Cardiac fibroblast (primary cell): ENCODE measurements at regions not wholly inside any gene's neighbourhood (a gene's known extent, or its start where the extent isn't known, plus 50 kb on each side); places are given as distances from the start of the nearest gene placed in this dataset.

Experiments used
- DNase-seq, 2 donors: peaks; one replicate each; pipeline versions ENCODE4 v3.0.0 to v3.0.0-alpha.2; 2010; ENCODE audit warnings: low read depth in 2 of 2
- H3K4me3 ChIP-seq, 2 donors: replicated peaks in 1 of 2; 1 replicate in 1 of 2; 2 replicates in 1 of 2; pipeline ENCODE4 v1.5.1; 2011; ENCODE audit warnings: low read depth in 2 of 2, low read length in 2 of 2, mild to moderate bottlenecking in 2 of 2, moderate library complexity in 1 of 2
- TF ChIP-seq, protein P1 (sequence below): IDR thresholded peaks from one replicate; pipeline ENCODE4 v1.5.1; 2011; ENCODE audit warnings: low read depth, mild to moderate bottlenecking, low read length, inconsistent platforms

- no peak overlapping the region for H3K4me3 ChIP-seq
- no peak for DNase-seq
- TF ChIP-seq, protein P1, sequence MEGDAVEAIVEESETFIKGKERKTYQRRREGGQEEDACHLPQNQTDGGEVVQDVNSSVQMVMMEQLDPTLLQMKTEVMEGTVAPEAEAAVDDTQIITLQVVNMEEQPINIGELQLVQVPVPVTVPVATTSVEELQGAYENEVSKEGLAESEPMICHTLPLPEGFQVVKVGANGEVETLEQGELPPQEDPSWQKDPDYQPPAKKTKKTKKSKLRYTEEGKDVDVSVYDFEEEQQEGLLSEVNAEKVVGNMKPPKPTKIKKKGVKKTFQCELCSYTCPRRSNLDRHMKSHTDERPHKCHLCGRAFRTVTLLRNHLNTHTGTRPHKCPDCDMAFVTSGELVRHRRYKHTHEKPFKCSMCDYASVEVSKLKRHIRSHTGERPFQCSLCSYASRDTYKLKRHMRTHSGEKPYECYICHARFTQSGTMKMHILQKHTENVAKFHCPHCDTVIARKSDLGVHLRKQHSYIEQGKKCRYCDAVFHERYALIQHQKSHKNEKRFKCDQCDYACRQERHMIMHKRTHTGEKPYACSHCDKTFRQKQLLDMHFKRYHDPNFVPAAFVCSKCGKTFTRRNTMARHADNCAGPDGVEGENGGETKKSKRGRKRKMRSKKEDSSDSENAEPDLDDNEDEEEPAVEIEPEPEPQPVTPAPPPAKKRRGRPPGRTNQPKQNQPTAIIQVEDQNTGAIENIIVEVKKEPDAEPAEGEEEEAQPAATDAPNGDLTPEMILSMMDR: no peak
Observed at GRCh38 chr6:122347751-122348150, 51.7 kb upstream of the HSF2 start.
